HUES6 (cell line): ENCODE measurements at regions not wholly inside any gene's neighbourhood (a gene's known extent, or its start where the extent isn't known, plus 50 kb on each side); places are given as distances from the start of the nearest gene placed in this dataset.

Experiments used
- H3K27ac ChIP-seq: 2 replicates; pipeline ENCODE4 v1.7.0; 2013; ENCODE audit warnings: low read depth, mild to moderate bottlenecking, low read length, inconsistent platforms
- H3K27me3 ChIP-seq: 2 replicates; pipeline ENCODE4 v1.6.1; 2013; ENCODE audit warnings: low read length; ENCODE audit not compliant: control insufficient read depth, insufficient read depth
- H3K36me3 ChIP-seq: 2 replicates; pipeline ENCODE4 v1.6.1; 2013; ENCODE audit warnings: low read length; ENCODE audit not compliant: control insufficient read depth, insufficient read depth
- H3K4me1 ChIP-seq: 2 replicates; pipeline ENCODE4 v1.6.1; 2013; ENCODE audit warnings: low read length; ENCODE audit not compliant: control insufficient read depth, insufficient read depth
- H3K4me3 ChIP-seq: 2 replicates; pipeline ENCODE4 v1.5.1; 2013; ENCODE audit warnings: low read depth, low read length
- H3K9ac ChIP-seq: one replicate; pipeline ENCODE4 v1.6.1; 2013; ENCODE audit warnings: mild to moderate bottlenecking, low read length
- H3K9me3 ChIP-seq: 2 replicates; pipeline ENCODE4 v1.6.1; 2013; ENCODE audit warnings: low read depth, low read length; ENCODE audit not compliant: control insufficient read depth, insufficient read depth

DNA sequence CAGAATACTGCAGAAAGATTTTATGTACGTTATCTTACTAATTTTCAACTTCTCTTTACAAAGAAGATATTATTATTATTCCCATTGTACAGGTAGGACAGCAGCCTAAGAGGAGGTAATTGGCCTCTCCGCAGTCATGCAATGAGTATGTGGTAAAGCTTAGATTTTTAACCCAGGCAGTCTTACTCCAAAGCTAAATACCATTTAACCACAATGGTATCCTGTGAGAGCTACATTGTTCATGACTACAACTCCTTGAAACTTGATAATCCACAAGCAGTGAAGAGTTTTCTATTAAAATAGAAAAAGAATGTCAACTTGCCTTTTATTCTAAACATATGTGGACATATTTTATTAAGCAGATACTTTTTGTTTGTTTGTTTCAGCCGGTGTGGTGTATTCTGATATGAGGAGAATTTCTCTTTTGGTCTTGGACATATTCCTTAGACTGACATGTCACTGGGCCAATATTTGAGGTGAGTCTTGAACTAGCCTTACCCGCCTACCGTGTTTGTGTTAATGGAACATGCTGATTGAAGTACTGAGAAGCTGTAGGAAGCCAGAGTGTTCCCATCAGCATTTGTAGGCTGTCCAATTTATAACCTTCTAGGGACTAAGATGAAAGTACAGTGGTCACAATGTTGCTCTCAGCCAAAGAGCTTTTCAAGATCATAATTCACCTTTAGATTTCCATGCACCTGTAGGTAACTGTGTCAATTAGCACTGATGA is 293.9 kb upstream of the DCC start:
- Histone ChIP-seq H3K9me3 (no peaks in the 10 kb centered on the region), H3K27me3 (no peaks in the 10 kb centered on the region), H3K27ac (no peak overlapping the region), H3K4me1 (no peaks in the 10 kb centered on the region), H3K36me3 (no peaks in the 10 kb centered on the region), H3K4me3 (no peak overlapping the region), H3K9ac (no peak overlapping the region)

DNA sequence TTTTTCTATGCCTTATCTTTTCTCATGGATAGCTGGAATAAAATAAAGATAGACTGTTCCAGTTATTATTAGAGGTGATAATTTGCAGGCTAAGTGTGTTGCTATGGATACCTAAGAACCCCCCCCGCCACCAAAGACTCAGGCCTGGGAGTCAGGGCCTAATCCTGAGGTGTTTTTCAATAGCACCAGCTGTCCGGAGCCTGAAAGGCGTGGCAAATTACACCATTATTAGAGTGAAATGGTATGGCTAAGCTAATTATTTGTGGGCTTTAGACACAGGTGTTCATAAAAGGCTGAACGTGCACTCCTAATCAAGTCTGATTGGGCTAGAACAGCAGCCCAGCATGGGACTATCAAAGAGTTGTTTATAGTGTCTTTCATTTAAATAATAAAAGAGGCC is 293.2 kb upstream of the DCC start:
- Histone ChIP-seq H3K36me3 (no peaks in the 10 kb centered on the region), H3K27me3 (no peaks in the 10 kb centered on the region), H3K4me3 (no peak overlapping the region), H3K9me3 (no peaks in the 10 kb centered on the region), H3K9ac (no peak overlapping the region), H3K27ac (no peak overlapping the region), H3K4me1 (no peaks in the 10 kb centered on the region)

DNA sequence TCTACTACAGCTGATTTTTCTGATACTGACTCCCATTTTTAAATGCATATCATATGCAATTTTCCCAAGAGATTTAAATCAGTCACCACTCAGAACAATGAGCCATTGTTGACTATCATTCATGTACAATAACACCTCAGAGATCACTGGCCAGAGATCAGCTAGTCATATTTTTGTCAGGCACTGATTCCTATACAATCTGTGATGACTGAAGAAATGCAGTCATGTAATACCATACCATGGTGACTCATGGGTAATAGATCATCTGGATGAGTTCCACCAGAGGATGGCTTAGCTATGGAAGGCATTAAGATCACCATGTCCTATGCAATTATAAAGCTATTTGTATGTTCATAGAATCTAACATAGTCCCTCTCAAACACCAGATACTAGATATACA is 285.7 kb upstream of the DCC start:
- Histone ChIP-seq H3K36me3 (no peaks in the 10 kb centered on the region), H3K27ac (no peak overlapping the region), H3K9me3 (peaks cover 11% of the 10 kb centered on the region; the same call in 1 of the 2 replicates), H3K4me1 (no peaks in the 10 kb centered on the region), H3K9ac (no peak overlapping the region), H3K4me3 (no peak overlapping the region), H3K27me3 (no peaks in the 10 kb centered on the region)

DNA sequence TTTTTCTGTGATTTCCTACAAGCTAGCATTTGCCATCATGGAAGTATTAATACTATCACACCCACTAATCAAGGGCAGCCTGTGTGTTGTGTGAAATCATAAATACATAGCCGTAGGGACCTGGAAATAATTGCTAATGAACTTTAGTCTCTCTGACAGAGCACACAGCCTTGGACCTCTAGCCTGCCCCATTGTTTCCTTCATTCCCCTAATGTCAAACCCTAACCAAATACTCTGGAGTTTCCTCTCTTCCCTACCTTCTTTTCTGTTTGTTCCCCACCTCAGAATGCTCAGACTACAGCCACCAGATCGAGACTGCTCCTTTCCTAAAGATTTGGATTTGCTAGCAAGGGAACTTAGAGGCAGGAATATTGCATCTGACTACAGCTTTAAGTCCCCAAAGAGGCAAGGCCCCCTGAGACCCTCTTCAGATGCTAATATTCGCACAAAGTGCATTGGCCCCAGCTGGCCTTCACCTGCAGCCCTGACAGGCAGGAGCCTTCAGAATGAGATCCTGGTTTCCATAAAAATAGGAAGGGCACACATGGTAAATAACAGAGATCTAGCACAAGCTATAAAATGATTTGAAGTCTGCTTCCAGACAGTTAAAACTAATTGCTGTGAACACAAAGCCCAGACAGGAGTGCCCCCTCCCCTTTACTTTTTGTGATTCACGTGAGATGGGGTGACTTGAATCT is 279.2 kb upstream of the DCC start:
- no peak overlapping the region for H3K9ac ChIP-seq

DNA sequence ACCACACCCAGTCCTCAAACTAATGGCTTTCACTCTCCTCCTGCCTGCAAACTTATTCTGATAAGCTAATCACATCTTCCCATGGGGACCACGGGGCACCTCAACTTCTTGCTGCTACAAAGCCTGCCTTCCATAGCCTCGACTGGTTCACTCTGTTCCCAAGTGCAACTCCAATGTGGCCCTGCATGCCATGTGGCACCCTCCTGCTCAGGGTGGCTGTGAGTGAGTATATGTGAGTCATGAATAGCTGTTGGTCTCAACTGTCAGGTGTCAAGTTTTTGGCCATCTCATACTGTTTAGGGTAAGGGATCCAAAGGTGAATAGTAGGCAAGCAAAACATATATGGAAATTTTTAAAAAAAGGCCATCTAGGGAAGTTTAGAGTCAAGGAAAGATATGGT is 276.1 kb upstream of the DCC start:
- H3K27ac ChIP-seq = no peak overlapping the region
- no peak overlapping the region for H3K9ac ChIP-seq
- peaks cover 15% of the 10 kb centered on the region; the same call in 1 of the 2 replicates for H3K4me1 ChIP-seq
- H3K27me3 ChIP-seq = no peaks in the 10 kb centered on the region
- H3K4me3 ChIP-seq = no peak overlapping the region
- H3K36me3 ChIP-seq = no peaks in the 10 kb centered on the region
- peaks cover 4% of the 10 kb centered on the region; the same call in 1 of the 2 replicates for H3K9me3 ChIP-seq

More for the DNA sequence above, 279.2 kb upstream of the DCC start:
- no peak overlapping the region for H3K27ac ChIP-seq
- H3K4me3 ChIP-seq = no peak overlapping the region
- H3K36me3 ChIP-seq = no peaks in the 10 kb centered on the region
- H3K27me3 ChIP-seq = no peaks in the 10 kb centered on the region
- H3K4me1 ChIP-seq = peaks cover 15% of the 10 kb centered on the region; the same call in 1 of the 2 replicates
- H3K9me3 ChIP-seq = peaks cover 11% of the 10 kb centered on the region; the same call in 1 of the 2 replicates

DNA sequence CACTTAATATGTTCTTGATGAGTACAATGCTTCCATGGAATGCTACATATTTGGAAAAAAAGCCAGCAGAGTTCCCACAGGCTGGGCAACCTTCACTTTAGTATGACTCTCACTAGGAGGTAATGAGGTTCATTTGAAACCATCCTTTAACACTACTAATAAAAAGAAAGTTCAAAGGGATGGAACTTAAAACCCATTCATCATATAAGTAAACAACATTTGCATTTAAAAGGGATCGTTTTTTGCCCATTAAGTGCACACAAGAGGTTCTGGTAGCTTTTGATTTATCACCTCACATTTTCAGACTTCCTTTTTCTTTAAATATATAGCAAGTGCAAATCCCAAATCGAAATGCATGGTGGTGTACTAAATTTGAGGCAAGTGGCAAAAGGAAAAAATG is 270.8 kb upstream of the DCC start:
- peaks cover 4% of the 10 kb centered on the region; the same call in 1 of the 2 replicates for H3K9me3 ChIP-seq
- H3K4me3 ChIP-seq = no peak overlapping the region
- H3K9ac ChIP-seq = no peak overlapping the region
- peaks cover 9% of the 10 kb centered on the region; the same call in 1 of the 2 replicates for H3K4me1 ChIP-seq
- H3K36me3 ChIP-seq = no peaks in the 10 kb centered on the region
- peaks cover 2% of the 10 kb centered on the region; the same call in 1 of the 2 replicates for H3K27me3 ChIP-seq
- no peak overlapping the region for H3K27ac ChIP-seq

DNA sequence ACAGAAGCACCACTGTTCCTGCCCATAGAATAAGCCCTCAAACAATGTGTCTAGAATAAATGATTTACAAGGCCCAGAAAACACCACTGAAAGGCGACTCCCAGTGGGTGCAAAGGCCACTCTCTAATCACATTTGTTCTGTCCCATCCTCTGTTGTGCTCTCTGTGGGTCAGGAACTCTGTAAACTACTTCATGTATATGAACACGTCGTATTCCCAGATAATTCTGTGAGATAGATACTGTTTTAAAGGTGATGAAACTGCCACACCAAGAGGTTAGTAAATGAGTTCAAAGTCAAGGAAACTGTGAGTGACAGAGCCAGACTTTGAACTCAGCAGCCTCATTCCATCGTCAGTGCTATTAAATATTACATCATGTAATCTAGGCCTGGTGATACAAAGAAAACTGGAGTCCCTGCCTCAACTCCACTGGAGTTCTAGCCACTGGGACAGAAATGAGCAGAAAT is 269.7 kb upstream of the DCC start:
- Histone ChIP-seq H3K4me1 (peaks cover 9% of the 10 kb centered on the region; the same call in 1 of the 2 replicates), H3K9me3 (peaks cover 4% of the 10 kb centered on the region; the same call in 1 of the 2 replicates), H3K4me3 (no peak overlapping the region), H3K36me3 (no peaks in the 10 kb centered on the region), H3K9ac (no peak overlapping the region), H3K27me3 (peaks cover 2% of the 10 kb centered on the region; the same call in 1 of the 2 replicates), H3K27ac (no peak overlapping the region)

DNA sequence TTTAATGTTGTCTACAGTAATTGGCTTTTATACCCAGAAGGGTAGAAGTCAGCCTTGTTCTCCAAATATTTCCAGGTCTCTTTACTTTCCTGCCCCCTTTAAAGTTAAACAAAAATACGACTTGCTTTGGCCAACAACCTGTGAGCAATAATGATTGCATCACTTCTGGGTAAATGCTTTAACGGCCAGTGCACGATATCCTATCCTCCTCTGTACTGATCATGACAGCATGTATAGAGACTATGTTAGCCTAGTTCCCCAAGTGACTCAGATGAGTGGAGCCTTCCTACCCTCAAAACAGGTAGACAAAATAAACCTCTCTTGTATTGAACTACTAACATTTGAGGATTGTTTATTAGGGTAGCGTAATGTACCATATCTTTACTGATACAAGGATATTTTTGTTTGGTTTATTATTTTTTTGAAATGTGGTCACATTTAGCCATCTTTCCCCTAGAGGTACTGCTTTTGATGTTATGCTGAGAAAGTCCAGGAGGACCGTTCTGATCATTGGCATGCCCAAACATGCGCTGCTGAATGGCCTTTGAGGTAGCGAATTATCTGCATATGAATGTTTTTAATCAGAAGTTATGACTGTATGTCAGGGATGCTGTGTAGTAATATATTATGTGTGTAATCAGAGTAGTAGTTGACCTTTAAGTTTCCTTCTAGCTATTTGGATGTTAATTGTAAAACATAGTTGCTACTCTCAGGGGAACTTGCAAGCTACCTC is 262.6 kb upstream of the DCC start:
- Histone ChIP-seq H3K27me3 (no peaks in the 10 kb centered on the region), H3K4me1 (no peaks in the 10 kb centered on the region), H3K4me3 (no peak overlapping the region), H3K36me3 (no peaks in the 10 kb centered on the region), H3K27ac (no peak overlapping the region), H3K9me3 (0 out of 2 replicates have a peak, but pooled peaks cover 3% of the 10 kb centered on the region), H3K9ac (no peak overlapping the region)

DNA sequence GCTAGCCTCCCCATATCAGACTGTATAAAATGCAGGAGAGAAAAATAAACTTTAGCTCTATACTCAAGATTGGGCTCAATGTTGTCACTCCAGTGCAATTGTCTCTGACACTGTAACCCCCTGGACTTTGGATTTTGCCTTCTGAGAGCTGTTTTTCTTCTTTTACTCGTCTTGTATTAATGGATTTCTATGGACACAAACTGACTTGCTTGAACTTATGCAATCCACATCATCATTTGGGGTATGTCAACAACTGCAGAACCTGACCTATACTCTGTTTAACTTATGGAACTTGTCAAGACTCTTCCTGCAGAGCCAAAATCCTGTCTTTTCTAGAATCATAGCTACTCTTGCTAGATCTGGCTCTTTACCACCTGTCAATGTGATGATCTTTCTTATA is 257.8 kb upstream of the DCC start:
- 0 out of 2 replicates have a peak, but pooled peaks cover under 1% of the 10 kb centered on the region for H3K9me3 ChIP-seq
- no peak overlapping the region for H3K27ac ChIP-seq
- H3K27me3 ChIP-seq = no peaks in the 10 kb centered on the region
- no peaks in the 10 kb centered on the region for H3K4me1 ChIP-seq
- no peaks in the 10 kb centered on the region for H3K36me3 ChIP-seq
- no peak overlapping the region for H3K4me3 ChIP-seq
- no peak overlapping the region for H3K9ac ChIP-seq

DNA sequence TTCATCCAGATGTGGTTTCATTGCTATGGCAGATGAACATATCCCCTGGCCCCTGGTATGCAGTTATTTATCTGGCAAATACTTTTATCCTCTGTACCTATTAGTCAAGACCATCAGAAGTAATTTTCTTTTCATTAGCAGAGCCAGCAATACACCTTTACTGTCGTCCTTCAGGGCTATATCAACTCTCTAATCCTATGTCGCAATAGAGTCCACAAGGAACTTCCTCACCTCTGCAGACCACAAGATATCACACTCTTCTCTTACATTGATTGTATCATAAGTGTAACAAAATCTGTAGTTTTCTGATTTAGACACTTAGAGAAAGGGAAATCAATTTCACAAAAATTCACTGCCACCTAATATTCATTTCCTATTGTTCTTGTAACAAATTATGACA is 252.9 kb upstream of the DCC start:
- Histone ChIP-seq H3K4me3 (no peak overlapping the region), H3K9ac (no peak overlapping the region), H3K4me1 (no peaks in the 10 kb centered on the region), H3K27ac (no peak overlapping the region), H3K9me3 (no peaks in the 10 kb centered on the region), H3K27me3 (no peaks in the 10 kb centered on the region), H3K36me3 (no peaks in the 10 kb centered on the region)
